GM21786 (cell line): ENCODE measurements at regions not wholly inside any gene's neighbourhood (a gene's known extent, or its start where the extent isn't known, plus 50 kb on each side); places are given as distances from the start of the nearest gene placed in this dataset.
A peak's percentile ranks its signal among the peaks of the same experiment; 100 is the strongest.
"Not testable (repeated sequence)": the region's sequence is repeated elsewhere in the genome, so short reads cannot be mapped to it uniquely, and the experiment has no call there.

Experiments used
- ATAC-seq: cut with Tn5 transposase; IDR thresholded peaks from one replicate; pipeline ENCODE4 v1.9.1; 2021; ENCODE audit not compliant: unreplicated experiment

GRCh38 chr4:166153548-166153947 lies 280.5 kb downstream of the TLL1 start:
- ATAC-seq = no peak

DNA sequence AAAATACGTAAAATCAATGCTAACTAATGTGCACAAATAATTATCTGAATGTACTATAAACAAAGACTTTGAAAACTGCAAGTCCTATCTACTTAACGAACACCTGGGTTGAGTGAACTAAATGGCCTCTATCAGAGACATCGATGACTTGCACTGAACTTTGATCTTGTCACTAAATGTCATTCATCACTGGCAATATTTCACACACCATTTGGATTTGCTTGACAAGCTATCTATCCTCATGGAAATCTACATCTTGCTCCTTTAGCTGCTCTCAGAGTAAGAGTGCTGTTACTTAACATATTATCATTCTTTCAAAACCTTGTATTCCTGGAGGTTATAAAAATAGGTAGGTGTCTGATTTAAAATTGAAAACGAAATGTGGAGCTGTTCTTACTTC lies 289.3 kb downstream of the TLL1 start:
- no peak for ATAC-seq

- peak; percentile 96 for ATAC-seq
Observed at GRCh38 chr4:166165829-166166420, 292.9 kb downstream of the TLL1 start.

DNA sequence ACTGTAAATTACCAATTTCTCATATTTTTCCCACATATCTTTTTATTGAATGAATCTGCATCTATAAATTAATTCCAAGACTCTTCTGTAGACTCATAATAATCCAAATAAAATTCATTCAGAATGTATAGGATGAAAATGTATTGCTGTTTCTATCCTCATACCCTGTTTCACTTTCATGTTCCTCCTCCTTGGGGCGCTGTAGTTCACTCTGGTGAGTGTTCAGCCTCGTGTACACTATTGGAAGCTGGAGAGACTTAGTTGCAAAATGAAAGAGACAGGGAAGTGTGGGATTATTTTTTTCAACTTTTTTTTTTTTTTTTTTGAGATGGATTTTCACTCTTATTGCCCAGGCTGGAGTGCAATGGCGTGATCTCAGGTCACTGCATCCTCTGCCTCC lies 296.1 kb downstream of the TLL1 start:
- peak; percentile 48 for ATAC-seq

GRCh38 chr4:166172619-166173018 lies 299.6 kb downstream of the TLL1 start:
- no peak for ATAC-seq

DNA sequence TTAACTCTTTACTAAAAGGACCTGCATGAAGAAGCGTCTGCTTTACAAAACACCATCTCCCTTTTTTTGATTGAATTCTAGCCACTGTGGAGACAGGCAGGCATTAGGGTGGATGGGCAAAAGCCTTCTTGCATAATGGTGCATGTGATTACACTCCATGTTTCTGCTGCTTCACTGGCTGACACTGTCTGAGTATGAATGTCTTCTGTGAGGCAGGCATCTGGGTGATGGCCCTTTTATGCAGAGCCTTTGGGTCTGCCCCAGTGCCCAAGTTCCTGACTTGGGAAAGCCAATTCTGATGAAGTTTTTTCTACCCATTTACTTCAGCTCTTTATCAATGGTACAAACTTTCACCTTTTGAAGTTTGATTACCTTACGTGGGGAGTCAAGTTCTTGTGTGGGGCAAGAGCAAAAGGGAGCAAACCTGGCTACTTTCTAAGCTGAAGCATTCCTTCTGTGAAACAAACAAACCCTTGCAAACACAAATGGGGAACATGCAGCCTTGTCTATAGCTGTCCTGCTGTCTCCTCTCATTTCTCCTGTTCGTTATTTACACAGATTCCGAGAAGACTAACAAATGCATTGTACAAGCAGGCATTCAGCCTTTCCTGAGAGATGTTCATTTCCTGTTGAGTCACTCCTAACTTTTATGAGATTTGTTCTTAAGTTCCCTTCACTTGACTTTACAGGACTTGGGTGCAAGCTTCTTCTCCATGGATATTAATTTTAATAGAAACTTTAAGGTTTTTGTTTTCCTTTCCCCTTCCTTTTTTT lies 301.9 kb downstream of the TLL1 start:
- no peak for ATAC-seq

DNA sequence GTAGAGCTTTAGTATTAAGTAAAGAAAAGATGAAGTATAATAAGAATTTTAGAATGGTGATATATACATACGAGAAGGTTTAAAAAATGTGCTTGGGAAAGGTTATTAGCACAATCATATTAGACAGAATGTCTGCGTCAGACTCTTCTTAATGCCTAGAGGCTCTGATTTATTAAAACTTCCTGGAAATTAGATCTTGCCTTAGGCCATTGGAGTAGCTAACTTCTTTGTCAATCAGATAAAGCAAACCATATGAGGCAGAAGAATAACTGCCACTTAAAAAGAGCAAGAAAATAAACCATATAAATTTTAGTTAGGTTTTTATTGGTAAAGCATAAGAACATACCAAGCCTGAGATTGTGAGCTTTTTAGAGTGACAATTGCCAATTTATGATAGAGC lies 309.1 kb downstream of the TLL1 start:
- no peak for ATAC-seq

- ATAC-seq = no peak
Observed at GRCh38 chr4:166195101-166195500, 322.1 kb downstream of the TLL1 start.

GRCh38 chr4:166197166-166197565 lies 324.1 kb downstream of the TLL1 start:
- no peak for ATAC-seq

DNA sequence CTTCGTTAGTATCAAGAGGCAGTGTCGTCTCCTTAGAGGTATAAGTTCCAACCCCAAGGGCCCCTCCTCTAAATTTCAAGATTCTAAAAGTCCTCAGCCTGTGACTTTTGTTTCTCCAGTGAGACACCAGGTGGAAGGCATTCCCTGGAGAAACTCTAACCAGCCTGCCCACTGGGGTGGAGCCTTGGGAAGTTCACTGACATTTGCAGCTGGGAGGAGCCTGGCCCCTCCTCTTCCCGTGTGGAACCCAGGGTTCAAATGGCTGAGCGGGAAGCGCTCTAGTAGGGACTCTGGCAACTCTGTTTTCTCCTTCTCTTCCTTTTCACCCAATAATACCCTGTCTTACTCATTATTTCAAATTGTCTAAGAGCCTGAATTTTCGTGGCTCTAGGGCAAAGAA lies 325.0 kb downstream of the TLL1 start:
- ATAC-seq = no peak

DNA sequence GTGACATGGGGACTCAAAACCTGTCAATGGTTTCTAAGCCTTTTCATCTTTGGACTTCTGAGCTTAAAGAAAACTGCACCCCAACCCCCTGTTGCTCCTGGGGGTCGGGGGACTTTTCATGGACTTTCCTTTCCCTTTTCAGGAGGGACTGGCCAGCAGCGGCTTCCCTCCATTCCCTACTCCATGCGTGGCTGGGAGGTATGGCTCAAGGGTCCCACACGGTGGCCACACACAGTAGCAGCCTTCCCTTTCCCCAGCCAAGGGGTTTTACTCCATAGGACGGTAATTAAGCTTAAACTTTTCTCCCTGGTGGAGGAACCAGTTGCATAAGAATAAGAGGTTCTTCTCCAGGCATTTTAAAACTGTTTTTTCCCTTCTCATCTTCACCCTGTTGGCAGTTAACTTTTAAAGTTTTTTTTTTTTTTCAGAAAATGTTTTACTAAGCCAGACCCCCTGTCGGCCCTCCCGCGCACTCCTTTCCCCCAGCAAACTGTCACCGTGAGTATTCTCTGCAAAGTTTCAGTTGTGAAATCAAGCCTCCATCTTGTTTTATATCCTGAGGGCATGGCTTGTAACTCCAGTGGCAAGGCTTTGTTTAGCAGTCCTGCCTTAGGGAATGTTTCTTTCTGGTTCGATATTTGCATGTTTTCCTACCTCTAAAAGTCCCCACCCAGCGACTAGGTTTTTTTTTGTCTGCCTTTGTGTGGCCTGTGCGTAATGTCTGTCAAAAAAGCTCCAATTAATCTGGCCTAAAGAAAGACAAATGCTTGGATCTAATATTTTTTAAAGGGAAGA lies 325.7 kb downstream of the TLL1 start:
- ATAC-seq = no peak

- no peak for ATAC-seq
Observed at GRCh38 chr4:166202991-166203390, 330.0 kb downstream of the TLL1 start.

- not testable (repeated sequence) for ATAC-seq
Observed at GRCh38 chr4:166212326-166212725, 339.3 kb downstream of the TLL1 start.

- no peak for ATAC-seq
Observed at GRCh38 chr4:166222271-166222670, 349.2 kb downstream of the TLL1 start.

- no peak for ATAC-seq
Observed at GRCh38 chr4:166228112-166228511, 355.1 kb downstream of the TLL1 start.

GRCh38 chr4:166229799-166230198 lies 356.8 kb downstream of the TLL1 start:
- ATAC-seq = no peak

DNA sequence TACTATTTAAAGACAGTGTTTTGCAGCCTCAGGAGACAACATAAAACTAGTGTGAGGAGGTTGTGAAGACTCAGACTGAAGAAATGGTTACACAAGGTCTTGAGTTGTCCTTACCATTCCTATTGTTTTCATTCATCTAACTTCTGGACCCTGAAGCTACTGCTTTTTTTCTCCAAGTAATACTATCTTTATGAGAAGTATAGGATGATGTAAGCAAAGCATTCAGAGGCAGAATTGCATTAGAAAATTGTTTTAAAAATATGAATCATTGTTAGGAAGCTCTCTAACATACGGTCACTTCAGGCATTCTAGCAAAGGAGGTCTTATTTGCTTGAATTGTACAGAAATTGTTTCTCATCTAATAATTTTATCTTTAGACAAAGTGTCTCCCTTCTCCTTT lies 357.8 kb downstream of the TLL1 start:
- no peak for ATAC-seq

DNA sequence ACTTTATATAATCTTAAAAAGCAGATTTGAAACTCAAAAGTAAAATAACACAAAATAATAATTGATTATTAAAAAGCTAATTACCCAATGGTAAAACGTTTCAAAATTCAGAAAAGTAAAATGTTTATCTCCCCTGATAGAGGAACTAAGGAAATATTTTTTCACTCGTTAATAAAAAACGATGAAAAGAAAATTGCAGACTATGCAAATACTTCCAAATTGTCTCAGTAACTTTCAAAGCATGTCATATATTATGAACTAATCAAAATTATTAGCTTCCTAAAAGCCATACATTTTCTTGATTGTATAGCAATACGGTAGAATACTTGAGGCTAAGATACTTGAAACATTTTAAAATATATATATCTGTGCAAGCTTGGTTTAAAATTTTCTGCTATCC lies 366.3 kb downstream of the TLL1 start:
- ATAC-seq = no peak

DNA sequence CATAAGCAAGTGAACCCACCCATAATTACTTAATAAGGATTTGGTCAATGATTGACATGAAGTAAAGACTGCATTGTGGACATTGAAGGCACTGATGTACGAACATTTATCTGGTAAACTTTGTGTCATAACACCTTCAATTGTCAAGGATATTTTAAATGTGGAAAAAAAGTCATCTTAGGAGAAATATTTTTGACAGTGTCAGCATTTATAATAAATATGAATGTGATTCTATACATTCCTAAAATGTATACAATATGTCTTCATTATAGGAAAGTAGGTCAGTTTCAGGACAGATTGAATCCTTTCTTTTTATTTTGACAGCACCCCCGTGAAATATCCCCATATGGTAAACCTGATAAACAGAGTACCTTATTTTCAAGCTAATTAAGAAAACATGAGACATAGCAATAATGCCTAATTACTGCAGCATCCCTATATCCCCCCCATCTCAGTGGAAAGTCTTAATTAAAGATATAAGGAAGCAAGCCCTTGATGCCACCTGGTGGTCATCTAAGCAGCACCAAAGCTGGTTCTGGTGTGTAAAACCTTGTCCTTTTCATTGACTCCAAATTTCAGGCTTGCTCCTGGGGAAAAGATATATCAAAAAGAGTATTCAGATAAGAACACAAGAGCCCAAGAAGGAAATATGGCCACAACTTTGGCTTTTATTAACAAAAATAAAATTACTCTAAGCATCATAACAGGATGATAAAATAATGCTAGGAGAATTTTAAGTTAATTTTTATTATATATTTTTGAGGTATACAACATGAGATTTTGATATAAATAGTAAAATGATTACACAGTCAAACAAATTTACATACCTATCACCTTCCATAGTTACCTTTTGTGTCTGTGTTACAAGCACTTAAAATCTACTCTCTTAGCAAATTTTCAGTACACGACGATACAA lies 379.7 kb downstream of the TLL1 start:
- peak; percentile 44 for ATAC-seq

- ATAC-seq = no peak
Observed at GRCh38 chr4:166257276-166257675, 384.2 kb downstream of the TLL1 start.

DNA sequence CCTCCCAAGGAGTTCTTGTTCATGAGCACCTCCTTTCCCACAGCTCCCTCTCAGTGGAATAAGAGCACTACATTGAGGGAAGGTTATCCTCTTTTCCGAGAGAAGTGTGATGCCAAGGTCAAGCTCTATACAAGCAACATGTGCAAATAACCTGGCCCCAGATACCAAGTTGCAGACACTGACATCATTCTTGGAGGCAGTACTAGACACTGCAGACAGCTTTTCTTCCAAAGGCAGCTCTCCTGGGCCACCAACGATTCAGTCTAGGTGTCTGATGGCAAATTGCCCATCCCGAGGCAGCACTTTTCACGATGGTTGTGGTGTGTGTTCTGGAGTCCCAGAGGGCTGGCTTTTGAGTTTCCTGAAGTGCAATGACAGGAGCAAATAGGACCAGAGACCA lies 384.9 kb downstream of the TLL1 start:
- no peak for ATAC-seq
